Ovary (tissue), 7 donors: ENCODE measurements at regions not wholly inside any gene's neighbourhood (a gene's known extent, or its start where the extent isn't known, plus 50 kb on each side); places are given as distances from the start of the nearest gene placed in this dataset.

ENCODE experiments used
- DNase-seq, 5 donors: peaks; one replicate each; pipeline ENCODE4 v3.0.0-alpha.2; 2019 to 2020
- H3K27ac ChIP-seq, 2 donors: fragments of 200-600 bp; one replicate each; pipeline versions ENCODE4 v1.5.1 to v1.8.0; 2019 to 2022
- H3K27me3 ChIP-seq: fragments of 200-600 bp; one replicate; pipeline ENCODE4 v1.8.0; 2022
- H3K36me3 ChIP-seq: fragments of 200-600 bp; sonication (generic); one replicate; pipeline ENCODE4 v1.5.1; 2019
- H3K4me1 ChIP-seq: one replicate; pipeline ENCODE4 v1.8.1; 2013; ENCODE audit warnings: mild to moderate bottlenecking, moderate library complexity; ENCODE audit not compliant: insufficient read depth
- H3K4me3 ChIP-seq: fragments of 200-600 bp; sonication (generic); one replicate; pipeline ENCODE4 v1.5.1; 2017
- H3K9me3 ChIP-seq, 2 donors: fragments of 200-600 bp in 1 of 2; sonication (generic) in 1 of 2; one replicate each; pipeline versions ENCODE4 v1.5.1 to v1.8.1; 2013 to 2019; ENCODE audit warnings: mild to moderate bottlenecking in 1 of 2, moderate library complexity in 1 of 2
- CTCF ChIP-seq, 3 donors: fragments of 450-650 bp in 2 of 3; fragments of 200-600 bp in 1 of 3; IDR thresholded peaks; one replicate each; pipeline versions ENCODE4 v1.5.1 to v1.8.0; 2016 to 2022; ENCODE audit warnings: antibody characterized with exemption in 3 of 3, mild to moderate bottlenecking in 1 of 3
- EP300 ChIP-seq: sonication (generic); formaldehyde crosslinking; IDR thresholded peaks from one replicate; pipeline ENCODE4 v1.6.1; 2017; ENCODE audit warnings: antibody characterized with exemption
- POLR2A ChIP-seq: fragments of 450-650 bp; IDR thresholded peaks from one replicate; pipeline ENCODE4 v1.6.1; 2017; ENCODE audit warnings: antibody characterized with exemption, mild to moderate bottlenecking, moderate library complexity
- WGBS, 3 donors: extraction: QIAGEN DNeasy Blood & Tissue Kit in 1 of 3; methylation state at CpG; one replicate each; pipeline versions ENCODE4 v1.1.5 to v1.1.7; 2013 to 2017; 5-methylcytosine and 5-hydroxymethylcytosine counted together
- intact Hi-C, 4 donors: fragments of 100-400 bp; cut with DNase I; formaldehyde crosslinking; loops; one replicate each; pipeline versions ENCODE4 v1.11.0 to v1.15.1; 2022 to 2023
- donor health status: DM: no; HTN: no; CAD: no; lungs with moderate emphysema.
- donor health status: DM: no; HTN: no; CAD: no.
- donor health status: Bipolar disorder and iron deficiency.
- donor health status: DM: no; HTN: no; CAD: no.
- donor health status: DM: yes; HTN: yes; CAD: no.

GRCh38 chr2:143870696-143871095 lies 649.2 kb downstream of the ZEB2 start:
- intact Hi-C loops, result no loop called here
- Histone ChIP-seq H3K4me3 (no peak overlapping the region), H3K9me3 (no peaks in the 10 kb centered on the region), H3K27ac (no peak overlapping the region), H3K27me3 (no peaks in the 10 kb centered on the region), H3K4me1 (no peaks in the 10 kb centered on the region), H3K36me3 (no peaks in the 10 kb centered on the region)
- TF ChIP-seq POLR2A, result no peak
- TF ChIP-seq CTCF (IDR thresholded peaks at IDR 0.05), result no peak
- TF ChIP-seq EP300, result no peak
- DNase-seq, result no peak
- 88 to 97% (median 91%) methylated on average over 1 of the region's 1 CpG for WGBS, 3 donors

GRCh38 chr2:143856978-143857377 lies 662.9 kb downstream of the ZEB2 start:
- TF ChIP-seq CTCF (IDR thresholded peaks at IDR 0.05) (no peak), POLR2A (no peak), EP300 (no peak)

GRCh38 chr2:143852759-143853158 lies 667.2 kb downstream of the ZEB2 start:
- Histone ChIP-seq H3K4me1 (no peaks in the 10 kb centered on the region), H3K27ac (no peak overlapping the region), H3K27me3 (no peaks in the 10 kb centered on the region), H3K36me3 (no peaks in the 10 kb centered on the region), H3K9me3 (no peaks in the 10 kb centered on the region), H3K4me3 (no peak overlapping the region)
- intact Hi-C loops, result no loop called here
- TF ChIP-seq POLR2A (no peak), EP300 (no peak), CTCF (IDR thresholded peaks at IDR 0.05) (no peak)
- 57 to 61% (median 58%) methylated on average over 4 of the region's 4 CpGs for WGBS, 3 donors
- no peak for DNase-seq

More at GRCh38 chr2:143856978-143857377, 662.9 kb downstream of the ZEB2 start:
- Histone ChIP-seq H3K36me3 (no peaks in the 10 kb centered on the region), H3K4me3 (no peak overlapping the region), H3K27me3 (no peaks in the 10 kb centered on the region), H3K27ac (no peak overlapping the region), H3K4me1 (no peaks in the 10 kb centered on the region), H3K9me3 (no peaks in the 10 kb centered on the region)
- no peak for DNase-seq
- intact Hi-C loops, result no loop called here

- H3K36me3 ChIP-seq, result no peaks in the 10 kb centered on the region
- 87 to 95% (median 88%) methylated on average over 3 of the region's 3 CpGs for WGBS, 3 donors
Measured at GRCh38 chr2:143850084-143850483, 669.8 kb downstream of the ZEB2 start.

More at GRCh38 chr2:143850084-143850483, 669.8 kb downstream of the ZEB2 start:
- intact Hi-C loops, result no loop called here
- Histone ChIP-seq H3K27ac (no peak overlapping the region), H3K27me3 (no peaks in the 10 kb centered on the region), H3K9me3 (no peaks in the 10 kb centered on the region), H3K4me1 (no peaks in the 10 kb centered on the region), H3K4me3 (no peak overlapping the region)
- TF ChIP-seq CTCF (IDR thresholded peaks at IDR 0.05) (no peak), POLR2A (no peak), EP300 (no peak)
- DNase-seq, result no peak
